DND-41 (cell line): ENCODE measurements at regions not wholly inside any gene's neighbourhood (a gene's known extent, or its start where the extent isn't known, plus 50 kb on each side); places are given as distances from the start of the nearest gene placed in this dataset.

ENCODE experiments used
- ATAC-seq: fragments of 200-7000 bp; cut with Tn5 transposase; 3 replicates; pipeline ENCODE4 v1.9.1; 2021; ENCODE audit warnings: low read depth; ENCODE audit not compliant: insufficient read depth
- DNase-seq: peaks from one replicate; pipeline ENCODE4 v3.0.0-alpha.2; 2020
- H2AFZ ChIP-seq: 2 replicates; pipeline ENCODE4 v1.6.0; 2012; ENCODE audit warnings: low read depth, low read length
- H3K27ac ChIP-seq: 2 replicates; pipeline ENCODE4 v1.5.1; 2012; ENCODE audit warnings: low read length, inconsistent platforms
- H3K27me3 ChIP-seq: fragments of 200-600 bp; sonication (generic); 2 replicates; pipeline ENCODE4 v1.6.0; 2012; ENCODE audit warnings: low read length, mild to moderate bottlenecking, inconsistent platforms; ENCODE audit not compliant: insufficient read depth, poor library complexity
- H3K36me3 ChIP-seq: 2 replicates; pipeline ENCODE4 v1.5.1; 2012; ENCODE audit warnings: low read length, inconsistent platforms; ENCODE audit not compliant: insufficient read depth
- H3K4me1 ChIP-seq: 2 replicates; pipeline ENCODE4 v1.5.1; 2012; ENCODE audit warnings: mild to moderate bottlenecking, low read length; ENCODE audit not compliant: insufficient read depth
- H3K4me2 ChIP-seq: 2 replicates; pipeline ENCODE4 v1.6.0; 2012; ENCODE audit warnings: mild to moderate bottlenecking, moderate library complexity, low read length, inconsistent platforms; ENCODE audit not compliant: insufficient read depth
- H3K4me3 ChIP-seq, 2 experiments: fragments of 200-600 bp in 1 of 2; shearing (Covaris generic) in 1 of 2; 2 replicates each; pipeline ENCODE4 v1.5.1; 2012 to 2016; ENCODE audit warnings: inconsistent platforms in 2 of 2, low read length in 2 of 2, mild to moderate bottlenecking in 2 of 2, low read depth in 1 of 2, moderate library complexity in 1 of 2
- H3K79me2 ChIP-seq: 2 replicates; pipeline ENCODE4 v1.6.0; 2012; ENCODE audit warnings: low read length, inconsistent platforms; ENCODE audit not compliant: insufficient read depth
- H3K9ac ChIP-seq: 2 replicates; pipeline ENCODE4 v1.6.0; 2012; ENCODE audit warnings: low read depth, mild to moderate bottlenecking, inconsistent platforms, low read length, moderate library complexity
- H3K9me3 ChIP-seq: 2 replicates; pipeline ENCODE4 v1.5.1; 2012; ENCODE audit warnings: low read length, moderate library complexity, mild to moderate bottlenecking, inconsistent platforms; ENCODE audit not compliant: insufficient read depth, severe bottlenecking
- H4K20me1 ChIP-seq: 2 replicates; pipeline ENCODE4 v1.6.0; 2012; ENCODE audit warnings: low read length; ENCODE audit not compliant: insufficient read depth
- CTCF ChIP-seq: IDR thresholded peaks from 2 replicates; pipeline ENCODE4 v1.5.1; 2012; ENCODE audit warnings: borderline replicate concordance, low read length, moderate library complexity, mild to moderate bottlenecking; ENCODE audit not compliant: poor library complexity, severe bottlenecking; ENCODE audit errors: extremely low read depth
- EZH2 ChIP-seq: IDR thresholded peaks from 3 replicates; pipeline ENCODE4 v1.6.1; 2012; ENCODE audit warnings: borderline replicate concordance, low read depth, mild to moderate bottlenecking, moderate library complexity, low read length, inconsistent platforms; ENCODE audit not compliant: severe bottlenecking

GRCh38 chr12:86456776-86457175, 200.6 kb upstream of the MGAT4C start:
- Histone ChIP-seq H4K20me1 (no peaks in the 10 kb centered on the region), H3K27ac (no peak overlapping the region), H3K36me3 (no peaks in the 10 kb centered on the region), H3K79me2 (no peaks in the 10 kb centered on the region), H2AFZ (no peak overlapping the region), H3K27me3 (no peaks in the 10 kb centered on the region), H3K9ac (no peak overlapping the region), H3K9me3 (no peaks in the 10 kb centered on the region), H3K4me3 (no peak overlapping the region), H3K4me2 (no peak overlapping the region), H3K4me1 (no peaks in the 10 kb centered on the region)
- DNase-seq (no peak), ATAC-seq (no peak)
- TF ChIP-seq EZH2 (no peak), CTCF (no peak)

GRCh38 chr12:86456241-86456640, 200.1 kb upstream of the MGAT4C start:
- ATAC-seq = no peak
- Histone ChIP-seq H3K4me1 (no peaks in the 10 kb centered on the region), H3K79me2 (no peaks in the 10 kb centered on the region), H2AFZ (no peak overlapping the region), H3K4me2 (no peak overlapping the region), H3K9me3 (no peaks in the 10 kb centered on the region), H3K27me3 (no peaks in the 10 kb centered on the region), H3K27ac (no peak overlapping the region), H3K4me3 (no peak overlapping the region), H3K36me3 (no peaks in the 10 kb centered on the region), H3K9ac (no peak overlapping the region), H4K20me1 (no peaks in the 10 kb centered on the region)
- TF ChIP-seq EZH2 (no peak), CTCF (no peak)
- no peak for DNase-seq

DNA sequence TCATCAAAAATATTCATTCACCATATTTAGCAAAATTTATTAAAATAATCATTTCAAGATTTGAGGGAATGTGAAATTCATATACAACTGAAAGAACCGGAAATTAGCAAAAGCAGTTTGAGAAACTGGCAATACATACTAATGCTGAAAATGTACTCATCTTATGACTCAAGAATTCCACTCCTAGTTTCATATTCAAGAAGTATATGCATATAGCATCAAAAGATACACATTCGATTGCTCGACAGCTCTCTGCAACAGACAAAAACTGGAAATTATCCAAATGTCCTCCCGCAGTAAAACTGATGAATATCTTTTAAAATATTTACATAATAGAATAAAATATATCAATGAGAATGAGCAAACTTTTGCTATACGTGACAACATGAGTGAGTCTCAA, 189.2 kb upstream of the MGAT4C start:
- H3K36me3 ChIP-seq = no peaks in the 10 kb centered on the region
- H3K9me3 ChIP-seq = no peaks in the 10 kb centered on the region
- no peak overlapping the region for H3K4me2 ChIP-seq
- H2AFZ ChIP-seq = no peak overlapping the region
- H3K27me3 ChIP-seq = no peaks in the 10 kb centered on the region
- DNase-seq (no peak), ATAC-seq (no peak)
- no peaks in the 10 kb centered on the region for H3K79me2 ChIP-seq
- H3K4me1 ChIP-seq = no peaks in the 10 kb centered on the region
- no peak overlapping the region for H3K4me3 ChIP-seq
- H3K9ac ChIP-seq = no peak overlapping the region
- H4K20me1 ChIP-seq = no peaks in the 10 kb centered on the region
- TF ChIP-seq CTCF (no peak), EZH2 (no peak)
- H3K27ac ChIP-seq = no peak overlapping the region

DNA sequence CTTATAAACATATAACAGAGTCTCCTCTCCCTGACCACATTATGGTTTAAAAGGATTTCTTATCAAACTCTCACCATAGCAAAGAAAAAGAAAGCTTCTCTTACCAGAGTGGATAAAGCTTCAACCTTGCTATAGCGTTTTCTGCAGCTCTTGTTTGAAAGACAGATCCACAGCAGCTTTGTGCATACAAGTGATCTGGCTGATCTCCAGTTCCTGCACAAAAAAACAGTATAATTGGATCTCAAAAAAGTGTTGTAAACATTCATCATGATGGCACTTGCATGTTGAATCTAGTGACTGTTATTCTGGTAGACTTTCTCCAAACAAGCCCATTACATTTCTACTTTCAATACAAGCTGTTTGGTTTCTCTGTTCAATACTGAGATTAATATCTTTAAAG, 178.9 kb upstream of the MGAT4C start:
- Histone ChIP-seq H3K27ac (no peak overlapping the region), H3K9me3 (peaks cover 5% of the 10 kb centered on the region), H2AFZ (no peak overlapping the region), H3K4me2 (no peak overlapping the region), H3K36me3 (no peaks in the 10 kb centered on the region), H3K4me1 (no peaks in the 10 kb centered on the region), H4K20me1 (no peaks in the 10 kb centered on the region), H3K27me3 (no peaks in the 10 kb centered on the region), H3K4me3 (no peak overlapping the region), H3K9ac (no peak overlapping the region), H3K79me2 (no peaks in the 10 kb centered on the region)
- DNase-seq = no peak
- TF ChIP-seq EZH2 = no peak
- no peak for TF ChIP-seq CTCF
- ATAC-seq = no peak
